RKO (cell line): ENCODE measurements at regions not wholly inside any gene's neighbourhood (a gene's known extent, or its start where the extent isn't known, plus 50 kb on each side); places are given as distances from the start of the nearest gene placed in this dataset.
"Not testable (repeated sequence)": the region's sequence is repeated elsewhere in the genome, so short reads cannot be mapped to it uniquely, and the experiment has no call there.

Experiments
- DNase-seq: peaks from one replicate; pipeline ENCODE4 v3.0.0-alpha.2; 2016; ENCODE audit warnings: low spot score

GRCh38 chr2:8314063-8314462 lies 367.8 kb upstream of the ID2 start:
- DNase-seq = no peak

DNA sequence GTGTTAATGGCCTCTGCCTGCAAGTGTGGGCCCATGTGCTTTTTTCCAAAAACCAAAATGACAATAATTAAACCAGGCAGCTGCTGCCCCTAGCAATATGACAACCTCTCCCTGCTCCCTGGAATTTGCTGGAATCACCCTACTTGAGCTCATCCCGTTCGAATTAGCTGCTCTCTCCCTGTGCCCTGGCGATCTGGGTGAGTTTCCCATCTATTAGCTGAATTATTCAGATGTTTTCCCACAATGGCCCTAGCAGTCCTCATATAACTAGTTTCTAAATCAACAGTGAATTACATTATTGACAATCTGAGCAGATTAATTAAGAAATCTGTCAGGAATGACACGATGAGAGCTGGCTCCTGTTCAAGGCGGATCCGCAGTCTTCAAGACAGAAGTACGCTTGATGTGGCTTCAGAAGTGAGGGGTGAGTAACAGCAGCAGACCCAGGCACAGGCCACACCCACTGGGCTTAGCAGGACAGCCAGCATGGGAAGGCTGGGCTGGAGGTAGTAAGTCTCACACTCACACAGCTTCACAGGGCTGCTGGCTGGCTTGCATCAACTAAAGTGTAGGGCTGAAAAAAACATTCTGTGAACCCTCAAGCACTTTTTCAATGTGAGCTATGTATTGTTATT lies 366.2 kb upstream of the ID2 start:
- DNase-seq = no peak

DNA sequence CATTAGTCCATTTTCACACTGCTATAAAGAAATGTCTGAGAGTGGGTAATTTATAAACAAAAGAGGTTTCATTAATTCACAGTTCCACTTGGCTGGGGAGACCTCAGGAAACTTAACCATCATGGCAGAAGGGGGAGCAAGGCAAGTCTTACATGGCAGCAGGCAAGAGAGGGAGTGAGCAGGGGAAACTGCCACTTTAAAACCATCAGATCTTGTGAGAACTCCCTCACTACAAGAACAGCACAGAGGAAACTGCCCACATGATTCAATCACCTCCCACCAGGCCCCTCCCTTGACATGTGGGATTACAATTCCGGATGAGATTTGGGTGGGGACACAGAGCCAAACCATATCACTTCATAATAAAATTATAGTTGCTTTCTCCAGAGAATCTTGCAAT lies 365.5 kb upstream of the ID2 start:
- no peak for DNase-seq

DNA sequence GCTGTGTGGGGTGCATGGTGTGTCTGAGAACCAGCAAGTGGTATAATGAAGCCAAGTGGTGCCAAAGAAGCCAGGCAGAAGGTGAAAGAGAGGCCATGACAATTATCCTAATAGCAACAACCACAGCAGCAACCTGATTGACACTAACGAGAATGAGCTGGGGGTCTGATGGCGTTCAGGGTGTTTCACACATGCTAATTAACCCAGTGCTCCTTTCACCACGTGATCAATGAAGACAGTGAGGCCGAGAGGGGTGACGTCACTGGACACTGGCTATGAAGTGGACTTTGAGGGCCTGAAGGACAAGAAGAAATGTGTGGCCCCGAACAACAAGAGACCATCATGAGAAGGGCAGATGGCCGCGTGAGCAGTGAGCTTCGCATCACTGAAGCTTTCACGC lies 364.4 kb upstream of the ID2 start:
- no peak for DNase-seq

GRCh38 chr2:8319219-8319618 lies 362.6 kb upstream of the ID2 start:
- no peak for DNase-seq

- no peak for DNase-seq
Measured at GRCh38 chr2:8320311-8321066, 361.4 kb upstream of the ID2 start.

- no peak for DNase-seq
Measured at GRCh38 chr2:8322634-8323033, 359.2 kb upstream of the ID2 start.

GRCh38 chr2:8324164-8324856 lies 357.5 kb upstream of the ID2 start:
- DNase-seq = no peak

DNA sequence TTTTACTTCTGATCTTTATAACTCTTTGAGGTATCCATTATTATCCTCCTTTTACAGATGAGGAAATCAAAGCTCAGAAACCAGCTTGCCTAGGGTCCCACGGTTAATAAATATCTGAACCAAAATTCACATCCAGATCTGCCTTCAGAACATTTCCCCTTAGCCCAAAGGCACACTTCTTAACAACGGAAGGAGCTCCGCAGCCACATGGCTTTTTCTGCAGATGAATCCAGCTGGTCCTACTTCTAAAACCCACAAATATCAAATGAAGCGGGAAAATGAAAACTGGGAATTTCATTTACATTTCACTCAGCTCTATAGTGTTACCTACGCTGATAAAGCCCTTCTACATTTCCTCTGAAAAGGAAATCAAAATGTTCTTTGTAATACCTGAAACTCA lies 357.0 kb upstream of the ID2 start:
- no peak for DNase-seq

DNA sequence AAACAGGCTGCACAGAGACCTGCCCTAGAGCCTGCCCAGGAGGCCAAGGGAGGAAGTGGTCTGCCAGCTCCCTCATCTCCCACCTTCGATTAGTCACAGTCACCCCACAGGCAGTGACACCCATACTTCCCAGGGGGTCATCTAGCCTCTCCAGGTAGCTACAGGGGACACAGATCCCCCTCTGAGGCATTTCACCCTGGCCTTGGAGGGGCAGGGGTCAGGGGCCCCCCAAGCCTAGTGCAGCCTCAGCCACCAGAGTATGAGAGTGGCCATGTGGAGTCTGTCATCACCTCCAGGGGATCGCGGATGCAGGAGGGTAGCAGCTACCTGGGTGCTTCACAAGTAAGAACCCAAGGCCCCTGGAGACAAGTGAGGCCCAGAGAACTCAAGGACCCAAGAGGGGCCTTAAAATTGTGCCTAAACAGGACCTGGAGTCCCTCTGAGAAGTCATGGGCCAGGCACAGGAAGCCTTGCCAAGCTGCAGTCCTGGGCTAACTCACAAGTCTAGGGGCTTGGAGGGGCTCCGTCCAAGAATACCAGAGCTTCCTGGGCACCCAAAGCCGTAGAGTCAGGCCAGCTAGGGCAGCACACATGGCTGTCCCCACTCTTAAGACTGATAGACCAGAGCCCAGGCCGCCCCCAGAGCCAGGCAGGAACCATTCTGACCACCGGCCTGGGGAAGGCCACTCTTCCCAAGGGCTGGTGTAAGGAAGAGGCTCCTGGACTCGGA lies 354.3 kb upstream of the ID2 start:
- DNase-seq = no peak

- no peak for DNase-seq
Measured at GRCh38 chr2:8328217-8328616, 353.6 kb upstream of the ID2 start.

DNA sequence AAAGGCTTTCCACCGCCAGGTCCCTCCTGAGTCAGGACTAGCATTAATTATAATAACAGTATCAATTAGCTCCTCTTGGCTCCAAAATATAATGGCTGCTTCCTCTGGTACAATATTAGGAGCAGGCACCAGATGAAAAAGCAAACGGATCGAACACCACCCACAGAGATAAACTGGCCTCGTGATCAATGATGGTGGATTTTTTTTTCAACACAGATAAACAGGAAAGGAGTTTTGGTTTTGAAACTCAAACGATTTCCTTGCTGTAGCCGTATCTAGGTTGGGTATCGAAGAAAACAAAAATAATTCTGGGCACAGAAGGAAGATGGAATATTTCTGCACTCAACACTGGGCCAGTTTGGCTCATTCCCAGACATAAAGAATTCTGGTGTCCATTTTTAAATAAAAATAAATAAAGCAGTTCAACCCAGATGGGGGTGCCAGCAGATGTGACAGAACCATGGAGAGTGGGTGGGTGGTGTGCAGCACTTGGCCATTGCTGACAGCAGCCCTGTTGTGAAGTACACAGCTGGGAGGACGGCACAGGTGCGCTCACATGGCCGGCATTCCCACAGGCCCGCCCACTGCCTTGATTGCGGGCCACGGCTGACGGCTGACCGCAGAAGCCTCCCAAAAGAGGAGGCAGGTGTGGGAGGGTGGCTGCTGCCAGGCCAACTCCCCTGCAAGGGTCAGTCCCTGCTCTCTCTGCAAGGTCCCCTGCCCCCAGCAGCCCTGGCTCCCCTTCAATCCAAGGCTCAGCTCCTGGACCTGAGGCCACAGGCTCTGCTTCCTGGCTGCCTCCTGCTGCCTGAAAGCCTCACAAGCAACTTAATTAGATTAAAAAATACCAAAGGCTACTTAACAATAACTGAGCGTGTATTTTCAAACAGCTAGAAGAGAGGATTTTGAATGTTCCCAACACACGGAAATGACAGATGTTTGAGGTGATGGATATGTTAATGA lies 351.9 kb upstream of the ID2 start:
- DNase-seq = no peak

DNA sequence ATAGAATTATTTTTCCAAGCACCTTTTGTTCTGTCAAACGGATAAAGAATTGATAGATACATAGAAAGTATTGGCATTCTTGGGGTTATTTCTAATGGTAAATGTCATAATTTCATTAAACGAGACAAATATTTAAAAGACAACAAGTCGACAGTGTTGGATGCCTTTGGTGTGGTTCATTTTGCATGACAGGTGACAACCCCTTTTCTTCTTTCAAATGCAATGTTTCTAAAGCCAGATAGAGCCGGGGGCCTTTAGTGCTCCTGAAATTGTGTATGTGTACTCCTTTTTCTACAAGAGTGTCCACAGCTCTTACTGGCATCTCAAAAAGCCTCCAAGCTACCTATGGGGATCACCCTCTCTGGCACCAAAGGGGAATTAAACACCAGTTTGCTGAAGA lies 350.8 kb upstream of the ID2 start:
- no peak for DNase-seq

DNA sequence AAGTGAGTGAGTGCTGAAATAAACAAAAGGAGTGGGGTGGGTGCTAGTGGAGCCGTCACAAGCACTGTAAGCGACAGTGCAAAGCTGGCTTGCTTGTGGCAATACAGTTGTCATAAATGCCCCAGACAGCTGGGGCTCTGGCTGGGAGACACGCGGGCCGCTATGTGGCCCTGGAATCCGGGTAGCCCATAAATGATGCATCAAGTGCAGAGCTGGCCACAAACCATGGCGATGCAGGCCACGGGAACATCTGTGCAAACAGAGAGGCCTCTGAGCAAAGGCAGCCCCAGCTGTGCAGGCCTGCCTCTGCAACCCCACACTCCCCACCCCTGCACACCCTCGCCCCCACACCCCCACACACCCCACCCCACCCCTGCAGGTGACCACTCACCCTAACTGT lies 349.2 kb upstream of the ID2 start:
- DNase-seq = no peak

DNA sequence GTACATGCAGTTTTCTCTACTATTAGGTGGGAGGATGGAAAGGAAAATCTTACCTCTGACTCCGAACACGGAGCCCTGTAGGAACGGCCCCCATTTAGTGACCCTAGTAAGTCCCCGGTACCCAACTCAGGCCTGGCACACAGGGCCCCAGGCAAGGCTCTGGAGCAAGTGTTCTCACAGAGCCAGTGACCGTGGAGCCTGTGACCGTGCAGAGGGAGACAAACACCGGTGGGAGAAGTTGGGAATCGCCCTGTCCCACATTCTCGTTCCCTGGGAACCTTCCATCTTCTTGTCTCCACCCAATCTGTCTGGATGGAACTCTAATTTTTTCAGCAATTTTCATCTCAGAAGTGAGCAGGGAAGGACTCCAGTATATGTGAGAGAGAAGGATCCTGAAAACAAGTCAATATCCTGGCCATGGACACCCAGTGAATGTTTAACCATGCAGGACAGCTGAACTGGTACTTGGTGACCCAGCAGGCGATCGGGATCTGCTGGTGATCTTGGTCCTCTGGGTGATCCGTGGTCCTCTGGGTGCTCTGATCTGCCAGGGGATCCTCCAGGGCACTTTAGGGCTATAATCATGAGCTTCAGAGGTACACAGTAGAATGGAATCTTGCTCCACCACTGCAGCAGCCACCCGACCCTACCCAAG lies 348.6 kb upstream of the ID2 start:
- DNase-seq = no peak

DNA sequence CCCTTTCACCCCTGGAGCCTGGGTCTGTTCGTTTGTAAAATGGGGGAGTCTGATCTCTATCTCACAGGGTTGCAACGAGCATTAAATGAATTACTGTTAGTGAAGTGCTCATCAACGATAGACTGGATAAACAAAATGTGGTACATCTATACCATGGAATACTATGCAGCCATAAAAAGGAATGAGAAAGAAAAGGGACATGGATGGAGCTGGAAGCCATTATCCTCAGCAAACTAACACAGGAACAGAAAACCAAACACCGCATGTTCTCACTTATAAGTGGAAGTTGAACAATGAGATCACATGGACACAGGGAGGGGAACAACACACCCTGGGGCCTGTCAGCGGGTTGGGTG lies 348.0 kb upstream of the ID2 start:
- DNase-seq = not testable (repeated sequence)

- DNase-seq = no peak
Measured at GRCh38 chr2:8334866-8335325, 347.0 kb upstream of the ID2 start.

DNA sequence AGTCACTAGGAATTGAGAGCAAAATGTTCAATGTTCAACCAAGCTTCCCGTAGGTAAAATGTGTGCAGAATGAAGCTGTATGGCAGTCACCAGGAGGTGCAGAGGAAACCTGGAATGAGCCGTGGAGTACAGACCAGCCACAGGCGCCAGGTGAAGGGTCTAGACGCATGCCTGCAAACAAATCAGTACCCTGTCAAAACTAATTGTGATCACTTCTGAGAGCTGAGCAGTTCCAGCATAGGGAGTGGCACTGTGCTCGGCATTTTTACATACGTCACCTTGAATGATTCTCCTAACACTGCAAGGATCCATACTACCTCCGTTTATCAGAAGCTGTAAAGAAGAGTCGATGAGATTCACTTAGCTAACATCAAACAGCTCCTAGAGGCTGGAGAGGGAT lies 346.1 kb upstream of the ID2 start:
- DNase-seq = no peak

DNA sequence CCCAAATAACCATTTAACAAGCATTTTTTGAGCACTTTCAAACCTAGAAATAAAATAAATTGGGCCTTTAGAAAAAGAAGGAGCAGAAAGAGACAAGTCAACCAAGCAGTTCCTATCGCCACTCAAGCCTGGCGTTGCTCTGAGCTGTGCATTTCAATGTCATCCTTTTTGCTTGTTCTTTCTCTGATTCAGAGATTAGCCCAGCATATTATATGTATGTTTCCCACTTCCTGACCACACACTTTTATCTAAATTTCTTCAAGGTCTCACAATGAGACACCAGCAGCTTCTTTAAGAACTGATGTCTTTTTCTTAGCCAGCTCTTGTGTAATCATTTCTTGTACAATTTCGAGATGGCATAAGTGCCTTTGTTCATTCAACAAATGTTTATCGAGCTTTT lies 344.5 kb upstream of the ID2 start:
- DNase-seq = no peak

DNA sequence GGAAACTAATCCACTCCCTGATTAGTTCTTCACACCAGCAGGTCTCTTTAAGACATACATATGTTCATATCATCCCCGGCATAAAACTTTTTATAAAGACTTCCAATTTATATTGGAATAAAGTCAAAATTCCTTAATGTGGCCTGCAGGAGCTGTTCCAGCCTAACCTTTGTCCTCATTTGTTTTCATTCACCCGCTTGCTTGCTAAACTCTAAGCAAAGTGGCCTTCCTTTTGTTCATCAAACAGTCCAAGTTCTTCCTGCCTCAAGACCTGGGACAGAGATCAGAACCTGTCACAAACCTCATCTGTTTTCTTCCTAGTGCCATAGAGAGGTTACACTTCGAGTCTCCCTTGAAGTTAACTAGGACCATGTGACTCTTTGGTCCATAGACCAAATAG lies 339.4 kb upstream of the ID2 start:
- no peak for DNase-seq

- no peak for DNase-seq
Measured at GRCh38 chr2:8343031-8343430, 338.8 kb upstream of the ID2 start.
